ENCODE measurements at regions not wholly inside any gene's neighbourhood (a gene's known extent, or its start where the extent isn't known, plus 50 kb on each side); places are given as distances from the start of the nearest gene placed in this dataset.

DNA sequence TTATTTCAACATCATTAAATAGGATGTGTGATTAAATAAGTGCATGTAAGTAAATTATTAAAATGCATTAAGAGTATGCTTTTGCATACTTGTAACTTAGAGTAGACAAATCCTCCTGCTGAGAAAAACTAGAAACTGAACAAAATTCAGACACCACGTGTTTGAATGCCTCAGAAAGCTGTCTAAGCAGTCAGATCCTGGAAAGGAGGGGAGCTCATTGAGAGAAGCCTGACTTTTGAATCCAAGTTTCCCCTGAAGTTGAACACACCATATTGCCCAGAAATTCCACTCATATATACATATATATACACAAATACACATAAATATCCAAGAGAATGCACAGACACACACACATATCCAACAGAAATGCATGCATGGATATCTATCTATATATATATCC lies 190.0 kb upstream of the BMP2 start (continued):
- TF ChIP-seq, protein P1, sequence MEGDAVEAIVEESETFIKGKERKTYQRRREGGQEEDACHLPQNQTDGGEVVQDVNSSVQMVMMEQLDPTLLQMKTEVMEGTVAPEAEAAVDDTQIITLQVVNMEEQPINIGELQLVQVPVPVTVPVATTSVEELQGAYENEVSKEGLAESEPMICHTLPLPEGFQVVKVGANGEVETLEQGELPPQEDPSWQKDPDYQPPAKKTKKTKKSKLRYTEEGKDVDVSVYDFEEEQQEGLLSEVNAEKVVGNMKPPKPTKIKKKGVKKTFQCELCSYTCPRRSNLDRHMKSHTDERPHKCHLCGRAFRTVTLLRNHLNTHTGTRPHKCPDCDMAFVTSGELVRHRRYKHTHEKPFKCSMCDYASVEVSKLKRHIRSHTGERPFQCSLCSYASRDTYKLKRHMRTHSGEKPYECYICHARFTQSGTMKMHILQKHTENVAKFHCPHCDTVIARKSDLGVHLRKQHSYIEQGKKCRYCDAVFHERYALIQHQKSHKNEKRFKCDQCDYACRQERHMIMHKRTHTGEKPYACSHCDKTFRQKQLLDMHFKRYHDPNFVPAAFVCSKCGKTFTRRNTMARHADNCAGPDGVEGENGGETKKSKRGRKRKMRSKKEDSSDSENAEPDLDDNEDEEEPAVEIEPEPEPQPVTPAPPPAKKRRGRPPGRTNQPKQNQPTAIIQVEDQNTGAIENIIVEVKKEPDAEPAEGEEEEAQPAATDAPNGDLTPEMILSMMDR (tag by site-specific recombination; IDR thresholded peaks at IDR 0.05) = no peak

DNA sequence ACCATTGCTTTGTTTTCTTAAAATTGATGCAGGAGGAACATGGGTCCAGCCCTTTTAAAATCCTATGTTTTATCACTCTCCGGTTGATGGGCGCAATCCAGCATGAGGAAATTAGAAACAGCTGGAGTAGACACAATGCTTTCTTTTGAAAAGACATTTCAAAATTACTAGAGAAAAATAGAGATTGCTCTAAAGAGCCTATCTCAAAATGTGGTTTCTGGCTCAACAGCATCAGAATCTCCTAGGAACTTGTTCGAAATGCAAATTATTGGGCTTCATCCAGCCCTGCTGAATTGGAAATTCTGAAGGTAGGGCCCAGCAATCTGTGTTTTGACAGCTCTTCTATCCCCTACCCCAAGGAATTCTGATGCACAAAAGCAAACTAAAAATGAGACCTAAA lies 190.8 kb upstream of the BMP2 start:
- Histone ChIP-seq H3K4me1 (ENCODE audit: control insufficient read depth, insufficient read depth, low read length) (peaks cover 4% of the 10 kb centered on the region; the same call in 1 of the 2 replicates), H3K9me3 (ENCODE audit: control insufficient read depth, insufficient read depth, low read depth, low read length) (no peaks in the 10 kb centered on the region), H3K4me3 (ENCODE audit: low read depth, low read length) (no peak overlapping the region), H3K27ac (ENCODE audit: extremely low read depth, low read depth, low read length) (no peak overlapping the region), H3K36me3 (ENCODE audit: control insufficient read depth in 2 of 2, insufficient read depth in 1 of 2, low read length in 2 of 2) (no peaks in the 10 kb centered on the region)
- ChIA-PET POLR2A (no interaction called here), CTCF (interaction anchor here (0.6 to 1.5 kb wide), 6 partner anchors 19 to 585 kb away, joined by 3 to 4 read pairs (median 4); no protein-coding TSS in a partner anchor)
- TF ChIP-seq IKZF3 (tag by site-specific recombination; IDR thresholded peaks at IDR 0.05) (no peak), ZNF571 (tag by site-specific recombination; IDR thresholded peaks at IDR 0.05) (no peak), HOXD13 (CRISPR knock-in tag; IDR thresholded peaks at IDR 0.05; ENCODE audit: borderline replicate concordance) (no peak), ZFP37 (tag by site-specific recombination; IDR thresholded peaks at IDR 0.05) (no peak), ZNF366 (tag by site-specific recombination; conservative IDR thresholded peaks at IDR 0.05) (no peak)

DNA sequence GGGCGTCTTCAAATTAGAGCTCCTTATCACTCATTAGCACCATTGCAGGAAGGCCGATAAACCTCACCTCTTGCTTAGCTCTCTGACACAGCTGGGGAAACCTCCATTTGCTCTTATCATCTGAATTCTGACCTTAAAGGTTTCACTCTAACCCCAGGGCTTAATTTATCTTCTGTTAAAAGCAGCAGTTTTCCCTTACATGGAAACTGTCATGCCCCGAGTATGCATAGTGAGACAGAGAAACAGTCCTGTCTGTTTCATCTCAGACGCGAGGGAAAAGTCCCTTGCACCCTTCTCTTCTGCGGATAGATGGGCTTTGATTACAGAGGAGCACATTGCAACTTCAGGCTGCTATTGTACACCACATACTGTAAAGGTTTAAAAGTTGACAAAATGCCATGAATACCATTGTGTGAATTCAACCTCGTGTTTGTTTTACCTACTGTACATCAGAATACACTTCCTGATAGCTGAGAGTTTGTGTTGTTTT lies 191.5 kb upstream of the BMP2 start:
- H3K4me1 ChIP-seq (ENCODE audit: control insufficient read depth, insufficient read depth, low read length) = peaks cover 4% of the 10 kb centered on the region; the same call in 1 of the 2 replicates
- ChIA-PET POLR2A (no interaction called here), CTCF (interaction anchor here (0.6 to 1.5 kb wide), 5 partner anchors 25 to 586 kb away, joined by 3 to 4 read pairs (median 4); no protein-coding TSS in a partner anchor)
- H3K9me3 ChIP-seq (ENCODE audit: control insufficient read depth, insufficient read depth, low read depth, low read length) = no peaks in the 10 kb centered on the region
- H3K4me3 ChIP-seq (ENCODE audit: low read depth, low read length) = no peak overlapping the region
- H3K27ac ChIP-seq (ENCODE audit: extremely low read depth, low read depth, low read length) = no peak overlapping the region
- TF ChIP-seq, protein P1 (tag by site-specific recombination; IDR thresholded peaks at IDR 0.05) = no peak
- TF ChIP-seq ZBTB48 (tag by site-specific recombination; IDR thresholded peaks at IDR 0.05) (no peak), ZBTB7A (tag by site-specific recombination; IDR thresholded peaks at IDR 0.05; ENCODE audit: low read depth) (no peak), ZNF596 (tag by site-specific recombination; IDR thresholded peaks at IDR 0.05) (no peak), SETDB1 (IDR thresholded peaks at IDR 0.05; ENCODE audit: insufficient read length, low read length) (no peak), ZNF335 (tag by site-specific recombination; conservative IDR thresholded peaks at IDR 0.05) (no peak), ZFP69B (tag by site-specific recombination; IDR thresholded peaks at IDR 0.05) (no peak), SALL2 (tag by site-specific recombination; IDR thresholded peaks at IDR 0.05; ENCODE audit: borderline replicate concordance) (no peak), ZNF529 (tag by site-specific recombination; IDR thresholded peaks at IDR 0.05; ENCODE audit: insufficient replicate concordance) (no peak), IKZF3 (tag by site-specific recombination; IDR thresholded peaks at IDR 0.05) (no peak), ZBTB21 (tag by site-specific recombination; IDR thresholded peaks at IDR 0.05) (no peak), ZNF571 (tag by site-specific recombination; IDR thresholded peaks at IDR 0.05) (no peak)
- TF ChIP-seq, protein P2, sequence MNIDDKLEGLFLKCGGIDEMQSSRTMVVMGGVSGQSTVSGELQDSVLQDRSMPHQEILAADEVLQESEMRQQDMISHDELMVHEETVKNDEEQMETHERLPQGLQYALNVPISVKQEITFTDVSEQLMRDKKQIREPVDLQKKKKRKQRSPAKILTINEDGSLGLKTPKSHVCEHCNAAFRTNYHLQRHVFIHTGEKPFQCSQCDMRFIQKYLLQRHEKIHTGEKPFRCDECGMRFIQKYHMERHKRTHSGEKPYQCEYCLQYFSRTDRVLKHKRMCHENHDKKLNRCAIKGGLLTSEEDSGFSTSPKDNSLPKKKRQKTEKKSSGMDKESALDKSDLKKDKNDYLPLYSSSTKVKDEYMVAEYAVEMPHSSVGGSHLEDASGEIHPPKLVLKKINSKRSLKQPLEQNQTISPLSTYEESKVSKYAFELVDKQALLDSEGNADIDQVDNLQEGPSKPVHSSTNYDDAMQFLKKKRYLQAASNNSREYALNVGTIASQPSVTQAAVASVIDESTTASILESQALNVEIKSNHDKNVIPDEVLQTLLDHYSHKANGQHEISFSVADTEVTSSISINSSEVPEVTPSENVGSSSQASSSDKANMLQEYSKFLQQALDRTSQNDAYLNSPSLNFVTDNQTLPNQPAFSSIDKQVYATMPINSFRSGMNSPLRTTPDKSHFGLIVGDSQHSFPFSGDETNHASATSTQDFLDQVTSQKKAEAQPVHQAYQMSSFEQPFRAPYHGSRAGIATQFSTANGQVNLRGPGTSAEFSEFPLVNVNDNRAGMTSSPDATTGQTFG (tag by site-specific recombination; IDR thresholded peaks at IDR 0.05; ENCODE audit: borderline replicate concordance) = no peak
- TF ChIP-seq, protein P3, sequence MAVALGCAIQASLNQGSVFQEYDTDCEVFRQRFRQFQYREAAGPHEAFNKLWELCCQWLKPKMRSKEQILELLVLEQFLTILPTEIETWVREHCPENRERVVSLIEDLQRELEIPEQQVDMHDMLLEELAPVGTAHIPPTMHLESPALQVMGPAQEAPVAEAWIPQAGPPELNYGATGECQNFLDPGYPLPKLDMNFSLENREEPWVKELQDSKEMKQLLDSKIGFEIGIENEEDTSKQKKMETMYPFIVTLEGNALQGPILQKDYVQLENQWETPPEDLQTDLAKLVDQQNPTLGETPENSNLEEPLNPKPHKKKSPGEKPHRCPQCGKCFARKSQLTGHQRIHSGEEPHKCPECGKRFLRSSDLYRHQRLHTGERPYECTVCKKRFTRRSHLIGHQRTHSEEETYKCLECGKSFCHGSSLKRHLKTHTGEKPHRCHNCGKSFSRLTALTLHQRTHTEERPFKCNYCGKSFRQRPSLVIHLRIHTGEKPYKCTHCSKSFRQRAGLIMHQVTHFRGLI (tag by site-specific recombination; IDR thresholded peaks at IDR 0.05) = no peak
- TF ChIP-seq, protein P4, sequence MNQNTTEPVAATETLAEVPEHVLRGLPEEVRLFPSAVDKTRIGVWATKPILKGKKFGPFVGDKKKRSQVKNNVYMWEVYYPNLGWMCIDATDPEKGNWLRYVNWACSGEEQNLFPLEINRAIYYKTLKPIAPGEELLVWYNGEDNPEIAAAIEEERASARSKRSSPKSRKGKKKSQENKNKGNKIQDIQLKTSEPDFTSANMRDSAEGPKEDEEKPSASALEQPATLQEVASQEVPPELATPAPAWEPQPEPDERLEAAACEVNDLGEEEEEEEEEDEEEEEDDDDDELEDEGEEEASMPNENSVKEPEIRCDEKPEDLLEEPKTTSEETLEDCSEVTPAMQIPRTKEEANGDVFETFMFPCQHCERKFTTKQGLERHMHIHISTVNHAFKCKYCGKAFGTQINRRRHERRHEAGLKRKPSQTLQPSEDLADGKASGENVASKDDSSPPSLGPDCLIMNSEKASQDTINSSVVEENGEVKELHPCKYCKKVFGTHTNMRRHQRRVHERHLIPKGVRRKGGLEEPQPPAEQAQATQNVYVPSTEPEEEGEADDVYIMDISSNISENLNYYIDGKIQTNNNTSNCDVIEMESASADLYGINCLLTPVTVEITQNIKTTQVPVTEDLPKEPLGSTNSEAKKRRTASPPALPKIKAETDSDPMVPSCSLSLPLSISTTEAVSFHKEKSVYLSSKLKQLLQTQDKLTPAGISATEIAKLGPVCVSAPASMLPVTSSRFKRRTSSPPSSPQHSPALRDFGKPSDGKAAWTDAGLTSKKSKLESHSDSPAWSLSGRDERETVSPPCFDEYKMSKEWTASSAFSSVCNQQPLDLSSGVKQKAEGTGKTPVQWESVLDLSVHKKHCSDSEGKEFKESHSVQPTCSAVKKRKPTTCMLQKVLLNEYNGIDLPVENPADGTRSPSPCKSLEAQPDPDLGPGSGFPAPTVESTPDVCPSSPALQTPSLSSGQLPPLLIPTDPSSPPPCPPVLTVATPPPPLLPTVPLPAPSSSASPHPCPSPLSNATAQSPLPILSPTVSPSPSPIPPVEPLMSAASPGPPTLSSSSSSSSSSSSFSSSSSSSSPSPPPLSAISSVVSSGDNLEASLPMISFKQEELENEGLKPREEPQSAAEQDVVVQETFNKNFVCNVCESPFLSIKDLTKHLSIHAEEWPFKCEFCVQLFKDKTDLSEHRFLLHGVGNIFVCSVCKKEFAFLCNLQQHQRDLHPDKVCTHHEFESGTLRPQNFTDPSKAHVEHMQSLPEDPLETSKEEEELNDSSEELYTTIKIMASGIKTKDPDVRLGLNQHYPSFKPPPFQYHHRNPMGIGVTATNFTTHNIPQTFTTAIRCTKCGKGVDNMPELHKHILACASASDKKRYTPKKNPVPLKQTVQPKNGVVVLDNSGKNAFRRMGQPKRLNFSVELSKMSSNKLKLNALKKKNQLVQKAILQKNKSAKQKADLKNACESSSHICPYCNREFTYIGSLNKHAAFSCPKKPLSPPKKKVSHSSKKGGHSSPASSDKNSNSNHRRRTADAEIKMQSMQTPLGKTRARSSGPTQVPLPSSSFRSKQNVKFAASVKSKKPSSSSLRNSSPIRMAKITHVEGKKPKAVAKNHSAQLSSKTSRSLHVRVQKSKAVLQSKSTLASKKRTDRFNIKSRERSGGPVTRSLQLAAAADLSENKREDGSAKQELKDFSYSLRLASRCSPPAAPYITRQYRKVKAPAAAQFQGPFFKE (tag by site-specific recombination; IDR thresholded peaks at IDR 0.05; ENCODE audit: borderline replicate concordance) = no peak
- H3K36me3 ChIP-seq (ENCODE audit: control insufficient read depth in 2 of 2, insufficient read depth in 1 of 2, low read length in 2 of 2) = no peaks in the 10 kb centered on the region
